B cell (primary cell): ENCODE measurements at regions not wholly inside any gene's neighbourhood (a gene's known extent, or its start where the extent isn't known, plus 50 kb on each side); places are given as distances from the start of the nearest gene placed in this dataset.
"Not testable (repeated sequence)": the region's sequence is repeated elsewhere in the genome, so short reads cannot be mapped to it uniquely, and the experiment has no call there.

Experiments
- ATAC-seq: fragments of 200-7000 bp; cut with Tn5 transposase; one replicate; pipeline ENCODE4 v1.10.0; 2021; ENCODE audit warnings: low read depth, mild to moderate bottlenecking, moderate number of reproducible peaks, moderate library complexity
- CTCF ChIA-PET: fragments of 350-600 bp; sonication (Branson Sonifier 250); formaldehyde crosslinking; loops from one replicate; lab custom pipeline; 2021; ENCODE audit warnings: antibody characterized with exemption, inconsistent platforms; lab: Charles Lee
- POLR2A ChIA-PET: fragments of 350-600 bp; sonication (Branson Sonifier 250); formaldehyde crosslinking; loops from one replicate; lab custom pipeline; 2021; ENCODE audit warnings: antibody characterized with exemption; lab: Charles Lee
- DNase-seq: peaks from one replicate; pipeline ENCODE4 v3.0.0; 2013
- H2AFZ ChIP-seq: 2 replicates; pipeline ENCODE4 v1.6.1; 2012; ENCODE audit warnings: mild to moderate bottlenecking, low read depth, low read length; ENCODE audit not compliant: insufficient read depth, poor library complexity, severe bottlenecking
- H3K27ac ChIP-seq, 2 donors: 1 replicate in 1 of 2; 2 replicates in 1 of 2; pipeline ENCODE4 v1.5.1; 2012 to 2013; ENCODE audit warnings: low read length in 2 of 2, mild to moderate bottlenecking in 2 of 2, moderate library complexity in 1 of 2
- H3K27me3 ChIP-seq, 4 experiments: fragments of 200-600 bp in 1 of 4; sonication (generic) in 1 of 4; replicated peaks in 1 of 4; 1 replicate in 2 of 4; 2 replicates in 2 of 4; pipeline versions ENCODE4 v1.6.1 to v1.7.0; 2013 to 2016; ENCODE audit warnings: low read length in 3 of 4, mild to moderate bottlenecking in 2 of 4, mixed read lengths in 1 of 4, moderate library complexity in 1 of 4; ENCODE audit not compliant: insufficient read depth in 4 of 4, control insufficient read depth in 3 of 4; ENCODE audit errors: control extremely low read depth in 1 of 4
- H3K36me3 ChIP-seq, 2 experiments: replicated peaks in 1 of 2; 1 replicate in 1 of 2; 2 replicates in 1 of 2; pipeline versions ENCODE4 v1.6.1 to v1.7.1; 2013; ENCODE audit warnings: low read length in 1 of 2; ENCODE audit not compliant: insufficient read depth in 2 of 2, control insufficient read depth in 1 of 2; ENCODE audit errors: control extremely low read depth in 1 of 2, extremely low read depth in 1 of 2
- H3K4me1 ChIP-seq, 2 donors: fragments of 200-600 bp in 1 of 2; sonication (generic) in 1 of 2; 1 replicate in 1 of 2; 2 replicates in 1 of 2; pipeline versions ENCODE4 v1.5.1 to v1.6.1; 2013 to 2017; ENCODE audit warnings: low read length in 2 of 2; ENCODE audit not compliant: control insufficient read depth in 2 of 2, insufficient read depth in 2 of 2
- H3K4me2 ChIP-seq: replicated peaks from 2 replicates; pipeline ENCODE3; 2012; ENCODE audit warnings: mild to moderate bottlenecking, low read depth, low read length; ENCODE audit not compliant: poor library complexity, severe bottlenecking
- H3K4me3 ChIP-seq, 5 experiments: fragments of 200-600 bp in 1 of 5; sonication (generic) in 1 of 5; 1 replicate in 3 of 5; 2 replicates in 2 of 5; pipeline versions ENCODE4 v1.5.1 to v1.7.0; 2011 to 2016; ENCODE audit warnings: low read length in 4 of 5, mild to moderate bottlenecking in 4 of 5, low read depth in 2 of 5, control low read depth in 1 of 5, moderate library complexity in 1 of 5; ENCODE audit not compliant: insufficient read depth in 1 of 5; ENCODE audit errors: control extremely low read depth in 1 of 5, extremely low read depth in 1 of 5
- H3K79me2 ChIP-seq: fragments of 200-600 bp; sonication (generic); one replicate; pipeline ENCODE4 v1.6.0; 2016; ENCODE audit warnings: low read length; ENCODE audit not compliant: control insufficient read depth, insufficient read depth
- H3K9ac ChIP-seq: fragments of 200-600 bp; sonication (generic); 2 replicates; pipeline ENCODE4 v1.6.1; 2017; ENCODE audit warnings: mild to moderate bottlenecking, low read length, moderate library complexity
- H3K9me3 ChIP-seq, 3 donors: one replicate each; pipeline versions ENCODE4 v1.6.1 to v1.7.1; 2013; ENCODE audit warnings: low read length in 2 of 3; ENCODE audit not compliant: control insufficient read depth in 2 of 3, insufficient read depth in 1 of 3; ENCODE audit errors: control extremely low read depth in 1 of 3
- H4K20me1 ChIP-seq: 2 replicates; pipeline ENCODE4 v1.6.0; 2012; ENCODE audit warnings: mild to moderate bottlenecking, low read length; ENCODE audit not compliant: insufficient read depth, control insufficient read depth, poor library complexity, severe bottlenecking
- H3K27ac Mint-ChIP-seq: one replicate; pipeline ENCODE4 v1.8.0; 2021; ENCODE audit warnings: mixed read lengths
- H3K27me3 Mint-ChIP-seq: one replicate; pipeline ENCODE4 v1.8.0; 2021; ENCODE audit warnings: mixed read lengths
- H3K4me1 Mint-ChIP-seq: one replicate; pipeline ENCODE4 v1.8.0; 2021; ENCODE audit warnings: mixed read lengths
- H3K4me3 Mint-ChIP-seq: one replicate; pipeline ENCODE4 v1.8.0; 2021; ENCODE audit warnings: mixed read lengths
- H3K9me3 Mint-ChIP-seq: one replicate; pipeline ENCODE4 v1.8.0; 2022; ENCODE audit warnings: mixed read lengths; ENCODE audit not compliant: insufficient read depth
- EZH2 ChIP-seq: IDR thresholded peaks from 2 replicates; pipeline ENCODE4 v1.6.1; 2012; ENCODE audit warnings: borderline replicate concordance, low read depth, mild to moderate bottlenecking, moderate library complexity, low read length; ENCODE audit not compliant: insufficient read depth, poor library complexity, severe bottlenecking
- WGBS: methylation state at CpG from one replicate; pipeline ENCODE4 v1.1.5; 2013; ENCODE audit warnings: missing lambda C conversion rate; ENCODE audit not compliant: insufficient coverage; 5-methylcytosine and 5-hydroxymethylcytosine counted together
- intact Hi-C: fragments of 100-400 bp; cut with micrococcal nuclease; formaldehyde crosslinking; loops from one replicate; pipeline ENCODE4 v1.10.0; 2022
- TF ChIP-seq, protein P1 (sequence below): fragments of 200-600 bp; IDR thresholded peaks from one replicate; pipeline ENCODE4 v1.8.0; 2022; ENCODE audit warnings: antibody characterized with exemption, mild to moderate bottlenecking

DNA sequence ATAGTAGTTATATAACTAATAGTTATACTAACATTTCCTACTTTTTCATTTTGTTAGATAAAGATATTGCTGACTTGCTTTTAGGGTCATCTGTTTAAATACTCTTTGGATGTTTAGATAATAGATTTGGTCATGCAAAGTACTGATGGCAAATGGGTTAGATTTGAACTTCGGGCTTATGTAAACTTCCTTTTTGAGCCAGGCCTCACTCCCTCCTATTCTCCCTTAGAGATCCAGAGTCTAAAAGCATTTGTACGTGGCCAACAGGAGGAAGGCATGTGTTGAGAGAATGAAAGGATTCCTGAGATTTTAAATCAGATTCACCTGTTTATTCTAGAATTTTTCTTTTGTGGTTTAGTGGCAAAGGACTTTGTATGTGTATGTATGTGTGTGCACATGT is 106.4 kb upstream of the GBE1 start:
- Histone ChIP-seq H3K36me3 (no peaks in the 10 kb centered on the region), H2AFZ (no peak overlapping the region), H3K4me2 (no peak overlapping the region), H3K9ac (no peak overlapping the region), H3K27me3 (no peaks in the 10 kb centered on the region), H3K4me3 (no peak overlapping the region), H3K4me1 (no peaks in the 10 kb centered on the region), H3K79me2 (no peaks in the 10 kb centered on the region), H4K20me1 (no peaks in the 10 kb centered on the region), H3K27ac (no peak overlapping the region), H3K9me3 (no peaks in the 10 kb centered on the region)
- Mint-ChIP-seq H3K27me3 (peaks cover 9% of the 10 kb centered on the region), H3K4me1 (no peaks in the 10 kb centered on the region), H3K4me3 (no peak overlapping the region), H3K27ac (no peak overlapping the region), H3K9me3 (no peaks in the 10 kb centered on the region)
- intact Hi-C loops = no loop called here
- ATAC-seq (no peak), DNase-seq (no peak)
- ChIA-PET CTCF (no interaction called here), POLR2A (no interaction called here)
- WGBS = no CpG with 5 or more reads among the region's 2 CpGs
- no peak for TF ChIP-seq EZH2
- TF ChIP-seq, protein P1, sequence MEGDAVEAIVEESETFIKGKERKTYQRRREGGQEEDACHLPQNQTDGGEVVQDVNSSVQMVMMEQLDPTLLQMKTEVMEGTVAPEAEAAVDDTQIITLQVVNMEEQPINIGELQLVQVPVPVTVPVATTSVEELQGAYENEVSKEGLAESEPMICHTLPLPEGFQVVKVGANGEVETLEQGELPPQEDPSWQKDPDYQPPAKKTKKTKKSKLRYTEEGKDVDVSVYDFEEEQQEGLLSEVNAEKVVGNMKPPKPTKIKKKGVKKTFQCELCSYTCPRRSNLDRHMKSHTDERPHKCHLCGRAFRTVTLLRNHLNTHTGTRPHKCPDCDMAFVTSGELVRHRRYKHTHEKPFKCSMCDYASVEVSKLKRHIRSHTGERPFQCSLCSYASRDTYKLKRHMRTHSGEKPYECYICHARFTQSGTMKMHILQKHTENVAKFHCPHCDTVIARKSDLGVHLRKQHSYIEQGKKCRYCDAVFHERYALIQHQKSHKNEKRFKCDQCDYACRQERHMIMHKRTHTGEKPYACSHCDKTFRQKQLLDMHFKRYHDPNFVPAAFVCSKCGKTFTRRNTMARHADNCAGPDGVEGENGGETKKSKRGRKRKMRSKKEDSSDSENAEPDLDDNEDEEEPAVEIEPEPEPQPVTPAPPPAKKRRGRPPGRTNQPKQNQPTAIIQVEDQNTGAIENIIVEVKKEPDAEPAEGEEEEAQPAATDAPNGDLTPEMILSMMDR = no peak

DNA sequence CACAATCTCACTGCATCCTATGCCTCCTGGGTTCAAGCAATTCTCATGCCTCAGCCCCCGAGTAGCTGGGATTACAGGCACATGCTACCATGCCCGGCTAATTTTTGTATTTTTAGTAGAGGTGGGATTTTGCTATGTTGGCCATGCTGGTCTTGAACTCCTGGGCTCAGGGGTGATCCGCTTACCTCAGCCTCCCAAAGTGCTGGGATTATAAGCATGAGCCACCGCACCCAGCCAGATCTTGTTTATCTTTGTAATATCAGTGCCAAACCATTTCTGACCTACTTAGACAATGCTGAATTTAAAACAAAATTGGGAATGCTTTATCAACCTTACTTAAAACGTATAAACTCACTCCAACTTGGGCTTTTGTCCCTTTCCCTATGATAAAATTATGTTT is 103.7 kb upstream of the GBE1 start:
- H3K9ac ChIP-seq, H3K4me1 ChIP-seq, H3K27me3 ChIP-seq, H3K27ac ChIP-seq, H3K36me3 ChIP-seq, H3K9me3 ChIP-seq, ATAC-seq, H3K27me3 Mint-ChIP-seq, POLR2A ChIA-PET, H3K4me3 Mint-ChIP-seq, H3K27ac Mint-ChIP-seq, H3K79me2 ChIP-seq, intact Hi-C loops, H3K4me2 ChIP-seq, DNase-seq, H3K4me3 ChIP-seq, CTCF ChIA-PET, H3K9me3 Mint-ChIP-seq, H3K4me1 Mint-ChIP-seq, H4K20me1 ChIP-seq, H2AFZ ChIP-seq: not testable (repeated sequence)
- 73% methylated on average over 2 of the region's 5 CpGs for WGBS
